NOMO-1 (cell line): ENCODE measurements at regions not wholly inside any gene's neighbourhood (a gene's known extent, or its start where the extent isn't known, plus 50 kb on each side); places are given as distances from the start of the nearest gene placed in this dataset.
"Not testable (repeated sequence)": the region's sequence is repeated elsewhere in the genome, so short reads cannot be mapped to it uniquely, and the experiment has no call there.

Experiments used
- DNase-seq, 2 experiments: peaks; one replicate each; lab custom pipeline; 2025; ENCODE audit not compliant: unreplicated experiment in 2 of 2; lab: John Stamatoyannopoulos, UW

- DNase-seq, result no peak
Observed at GRCh38 chr3:21894459-21895340, 143.7 kb upstream of the ZNF385D start.

GRCh38 chr3:21898316-21898715 lies 147.3 kb upstream of the ZNF385D start:
- DNase-seq, result no peak

GRCh38 chr3:21901484-21901883 lies 150.5 kb upstream of the ZNF385D start:
- no peak for DNase-seq

GRCh38 chr3:21902956-21903355 lies 151.9 kb upstream of the ZNF385D start:
- DNase-seq, result no peak

GRCh38 chr3:21909096-21909495 lies 158.1 kb upstream of the ZNF385D start:
- no peak for DNase-seq

GRCh38 chr3:21912711-21913110 lies 161.7 kb upstream of the ZNF385D start:
- DNase-seq, result no peak

GRCh38 chr3:21913791-21914190 lies 162.8 kb upstream of the ZNF385D start:
- no peak for DNase-seq

- DNase-seq, result no peak
Observed at GRCh38 chr3:21914451-21914850, 163.4 kb upstream of the ZNF385D start.

GRCh38 chr3:21919383-21919782 lies 168.4 kb upstream of the ZNF385D start:
- no peak for DNase-seq

GRCh38 chr3:21920421-21920861 lies 169.4 kb upstream of the ZNF385D start:
- DNase-seq, result no peak

- DNase-seq, result not testable (repeated sequence)
Observed at GRCh38 chr3:21923156-21923555, 172.1 kb upstream of the ZNF385D start.

GRCh38 chr3:21927261-21927660 lies 176.3 kb upstream of the ZNF385D start:
- DNase-seq, result no peak

- DNase-seq, result no peak
Observed at GRCh38 chr3:21934591-21934990, 183.6 kb upstream of the ZNF385D start.

GRCh38 chr3:21936207-21936606 lies 185.2 kb upstream of the ZNF385D start:
- DNase-seq, result no peak

GRCh38 chr3:21938267-21938681 lies 187.3 kb upstream of the ZNF385D start:
- DNase-seq, result no peak

GRCh38 chr3:21942328-21942727 lies 191.3 kb upstream of the ZNF385D start:
- no peak for DNase-seq

- DNase-seq, result no peak
Observed at GRCh38 chr3:21944251-21944650, 193.2 kb upstream of the ZNF385D start.

GRCh38 chr3:21952856-21953255 lies 201.8 kb upstream of the ZNF385D start:
- DNase-seq, result no peak

GRCh38 chr3:21954709-21955108 lies 203.7 kb upstream of the ZNF385D start:
- DNase-seq, result no peak

GRCh38 chr3:21955406-21955805 lies 204.4 kb upstream of the ZNF385D start:
- no peak for DNase-seq

GRCh38 chr3:21960033-21960432 lies 209.0 kb upstream of the ZNF385D start:
- DNase-seq, result no peak

GRCh38 chr3:21962456-21962855 lies 211.4 kb upstream of the ZNF385D start:
- no peak for DNase-seq

- DNase-seq, result not testable (repeated sequence)
Observed at GRCh38 chr3:21966457-21966856, 215.4 kb upstream of the ZNF385D start.
